ENCODE measurements at regions not wholly inside any gene's neighbourhood (a gene's known extent, or its start where the extent isn't known, plus 50 kb on each side); places are given as distances from the start of the nearest gene placed in this dataset.

GRCh38 chr2:234364661-234365060 lies 132.2 kb downstream of the ARL4C start:
- TF ChIP-seq ZNF274 (IDR thresholded peaks at IDR 0.05; ENCODE audit: low read depth, low read length) = no peak
- TF ChIP-seq SUZ12 (IDR thresholded peaks at IDR 0.05; ENCODE audit: extremely low read depth, insufficient read depth, insufficient read length) = no peak

All from NT2/D1 (cell line).